SK-N-SH (cell line): ENCODE measurements at regions not wholly inside any gene's neighbourhood (a gene's known extent, or its start where the extent isn't known, plus 50 kb on each side); places are given as distances from the start of the nearest gene placed in this dataset.

Source experiments
- CTCF ChIA-PET: fragments of 300-600, 350-600 bp; formaldehyde crosslinking; extraction: SDS; loops from one replicate; lab custom pipeline; 2021; lab: Yijun Ruan, JAX
- POLR2A ChIA-PET: fragments of 350-600 bp; sonication (Branson Sonifier 250); formaldehyde crosslinking; extraction: SDS; loops from one replicate; lab custom pipeline; 2020; ENCODE audit warnings: antibody characterized with exemption, inconsistent platforms; lab: Yijun Ruan, JAX
- DNase-seq: peaks from one replicate; pipeline ENCODE4 v3.0.0; 2012
- H2AFZ ChIP-seq: fragments of 200-600 bp; sonication (generic); 2 replicates; pipeline ENCODE4 v1.8.1; 2016; ENCODE audit warnings: antibody characterized with exemption, mild to moderate bottlenecking, low read depth
- H3F3A ChIP-seq: fragments of 200-600 bp; sonication (generic); replicated peaks from 2 replicates; pipeline ENCODE3; 2016; ENCODE audit warnings: antibody characterized with exemption, mild to moderate bottlenecking; ENCODE audit not compliant: insufficient read depth
- H3K27ac ChIP-seq, 2 experiments: fragments of 200-500 bp in 1 of 2; fragments of 200-600 bp in 1 of 2; sonication (Bioruptor generic) in 1 of 2; sonication (generic), shearing (Covaris generic) in 1 of 2; 2 replicates each; pipeline versions ENCODE4 v1.5.1 to v1.6.1; 2014 to 2016; ENCODE audit warnings: low read depth in 2 of 2, inconsistent platforms in 1 of 2, low read length in 1 of 2, mild to moderate bottlenecking in 1 of 2, mixed read lengths in 1 of 2
- H3K27me3 ChIP-seq: fragments of 200-600 bp; sonication (generic), shearing (Covaris generic); 2 replicates; pipeline ENCODE4 v1.6.1; 2016; ENCODE audit warnings: mixed run types; ENCODE audit not compliant: insufficient read depth
- H3K36me3 ChIP-seq, 2 experiments: fragments of 200-500 bp in 1 of 2; fragments of 200-600 bp in 1 of 2; sonication (Bioruptor generic) in 1 of 2; sonication (generic) in 1 of 2; replicated peaks in 1 of 2; 2 replicates each; pipeline versions ENCODE3 to v1.5.1; 2014 to 2016; ENCODE audit warnings: low read length in 1 of 2, mild to moderate bottlenecking in 1 of 2; ENCODE audit not compliant: insufficient read depth in 2 of 2, control insufficient read depth in 1 of 2
- H3K4me1 ChIP-seq, 2 experiments: fragments of 200-500 bp in 1 of 2; fragments of 200-600 bp in 1 of 2; sonication (Bioruptor generic) in 1 of 2; sonication (generic), shearing (Covaris generic) in 1 of 2; 2 replicates each; pipeline versions ENCODE4 v1.5.1 to v1.6.1; 2014 to 2016; ENCODE audit warnings: low read depth in 1 of 2, low read length in 1 of 2, mixed run types in 1 of 2; ENCODE audit not compliant: insufficient read depth in 2 of 2, control insufficient read depth in 1 of 2
- H3K4me2 ChIP-seq: fragments of 200-600 bp; sonication (generic), shearing (Covaris generic); 2 replicates; pipeline ENCODE4 v1.6.1; 2017; ENCODE audit warnings: mixed run types
- H3K4me3 ChIP-seq, 2 experiments: fragments of 200-500 bp in 1 of 2; fragments of 200-600 bp in 1 of 2; sonication (Bioruptor generic) in 1 of 2; sonication (generic), shearing (Covaris generic) in 1 of 2; 2 replicates each; pipeline versions ENCODE4 v1.5.1 to v1.8.1; 2014 to 2016; ENCODE audit warnings: low read depth in 2 of 2, inconsistent platforms in 1 of 2, low read length in 1 of 2, mild to moderate bottlenecking in 1 of 2, mixed read lengths in 1 of 2, moderate library complexity in 1 of 2
- H3K79me2 ChIP-seq: fragments of 200-600 bp; sonication (generic); 2 replicates; pipeline ENCODE4 v1.8.1; 2017; ENCODE audit warnings: mild to moderate bottlenecking; ENCODE audit not compliant: insufficient read depth
- H3K9ac ChIP-seq: fragments of 200-600 bp; sonication (generic); 2 replicates; pipeline ENCODE4 v1.6.1; 2017; ENCODE audit warnings: mixed run types
- H3K9me2 ChIP-seq: fragments of 200-600 bp; sonication (generic); 2 replicates; pipeline ENCODE4 v1.6.1; 2017; ENCODE audit warnings: mixed run types
- H3K9me3 ChIP-seq: fragments of 200-600 bp; sonication (generic); 2 replicates; pipeline ENCODE4 v1.6.1; 2017; ENCODE audit warnings: mixed run types, mild to moderate bottlenecking, moderate library complexity
- H4K20me1 ChIP-seq: fragments of 200-600 bp; sonication (generic); 2 replicates; pipeline ENCODE4 v1.6.1; 2017; ENCODE audit warnings: mild to moderate bottlenecking, mixed run types; ENCODE audit not compliant: insufficient read depth
- CHD2 ChIP-seq: fragments of 150-350 bp; IDR thresholded peaks from 2 replicates; pipeline ENCODE4 v1.6.1; 2018; ENCODE audit warnings: low read length; ENCODE audit not compliant: partially characterized antibody
- ELF1 ChIP-seq: IDR thresholded peaks from 2 replicates; pipeline ENCODE4 v1.4.0; 2012
- EP300 ChIP-seq, 2 experiments: IDR thresholded peaks; 2 replicates each; pipeline versions ENCODE4 v1.4.0 to v1.6.1; 2012; ENCODE audit warnings: borderline replicate concordance in 1 of 2, low read depth in 1 of 2, low read length in 1 of 2
- FOSL2 ChIP-seq: IDR thresholded peaks from 2 replicates; pipeline ENCODE4 v1.4.0; 2012; ENCODE audit warnings: low read depth, mild to moderate bottlenecking, moderate library complexity, borderline replicate concordance
- GABPA ChIP-seq: IDR thresholded peaks from 2 replicates; pipeline ENCODE4 v1.4.0; 2012; ENCODE audit warnings: low read depth, mild to moderate bottlenecking
- GATA2 ChIP-seq: sonication (generic); formaldehyde crosslinking; IDR thresholded peaks from 2 replicates; pipeline ENCODE4 v1.5.0; 2020; ENCODE audit warnings: mild to moderate bottlenecking, missing genetic modification reagents
- JUND ChIP-seq: IDR thresholded peaks from 2 replicates; pipeline ENCODE4 v1.4.0; 2012
- MEF2A ChIP-seq: IDR thresholded peaks from 2 replicates; pipeline ENCODE4 v1.4.0; 2012; ENCODE audit warnings: low read depth, borderline replicate concordance
- NFIC ChIP-seq: IDR thresholded peaks from 2 replicates; pipeline ENCODE4 v1.4.0; 2012; ENCODE audit warnings: borderline replicate concordance
- NRF1 ChIP-seq: IDR thresholded peaks from 2 replicates; pipeline ENCODE4 v1.6.1; 2012; ENCODE audit warnings: low read depth, mild to moderate bottlenecking, low read length
- POLR2AphosphoS5 ChIP-seq: IDR thresholded peaks from 2 replicates; pipeline ENCODE4 v1.6.1; 2012; ENCODE audit warnings: low read depth, low read length
- RAD21 ChIP-seq: IDR thresholded peaks from 2 replicates; pipeline ENCODE4 v1.6.1; 2012; ENCODE audit warnings: mild to moderate bottlenecking, low read length
- RCOR1 ChIP-seq: fragments of 150-350 bp; IDR thresholded peaks from 2 replicates; pipeline ENCODE4 v1.6.1; 2017; ENCODE audit warnings: antibody characterized with exemption, low read length
- RFX5 ChIP-seq: IDR thresholded peaks from 2 replicates; pipeline ENCODE4 v1.6.1; 2012; ENCODE audit warnings: mild to moderate bottlenecking, improper control_type of control experiment, low read length
- RXRA ChIP-seq: IDR thresholded peaks from 2 replicates; pipeline ENCODE4 v1.4.0; 2012; ENCODE audit warnings: low read depth, mild to moderate bottlenecking, borderline replicate concordance
- SMC3 ChIP-seq: IDR thresholded peaks from 2 replicates; pipeline ENCODE4 v1.6.1; 2012; ENCODE audit warnings: low read depth, low read length, improper control_type of control experiment
- TAF1 ChIP-seq: IDR thresholded peaks from 2 replicates; pipeline ENCODE4 v1.6.1; 2012; ENCODE audit warnings: low read depth, mild to moderate bottlenecking, low read length, moderate library complexity, borderline replicate concordance
- TCF12 ChIP-seq: IDR thresholded peaks from 2 replicates; pipeline ENCODE4 v1.4.0; 2012
- TEAD4 ChIP-seq: IDR thresholded peaks from 2 replicates; pipeline ENCODE4 v1.4.0; 2012; ENCODE audit warnings: mild to moderate bottlenecking, borderline replicate concordance; ENCODE audit not compliant: insufficient read depth
- YY1 ChIP-seq: IDR thresholded peaks from 2 replicates; pipeline ENCODE4 v1.4.0; 2012; ENCODE audit warnings: low read depth, mild to moderate bottlenecking
- WGBS: methylation state at CpG from one replicate; pipeline ENCODE4 v1.1.6; 2017; ENCODE audit warnings: low lambda C conversion rate; 5-methylcytosine and 5-hydroxymethylcytosine counted together
- TF ChIP-seq, protein P1 (sequence below): fragments of 150-350 bp; IDR thresholded peaks from 2 replicates; pipeline ENCODE4 v1.6.1; 2017; ENCODE audit warnings: antibody characterized with exemption, low read length, low read depth, borderline replicate concordance
- TF ChIP-seq, protein P2 (sequence below): IDR thresholded peaks from 2 replicates; pipeline ENCODE4; 2012
- TF ChIP-seq, protein P3 (sequence below): IDR thresholded peaks from 2 replicates; pipeline ENCODE4 v1.4.0; 2012; ENCODE audit warnings: low read depth, borderline replicate concordance
- TF ChIP-seq, protein P4 (sequence below): fragments of 150-350 bp; IDR thresholded peaks from 2 replicates; pipeline ENCODE4 v1.6.1; 2016; ENCODE audit warnings: mild to moderate bottlenecking, low read depth, low read length
- TF ChIP-seq, protein P5 (sequence below): IDR thresholded peaks from 2 replicates; pipeline ENCODE4 v1.4.0; 2012; ENCODE audit warnings: low read depth, borderline replicate concordance

DNA sequence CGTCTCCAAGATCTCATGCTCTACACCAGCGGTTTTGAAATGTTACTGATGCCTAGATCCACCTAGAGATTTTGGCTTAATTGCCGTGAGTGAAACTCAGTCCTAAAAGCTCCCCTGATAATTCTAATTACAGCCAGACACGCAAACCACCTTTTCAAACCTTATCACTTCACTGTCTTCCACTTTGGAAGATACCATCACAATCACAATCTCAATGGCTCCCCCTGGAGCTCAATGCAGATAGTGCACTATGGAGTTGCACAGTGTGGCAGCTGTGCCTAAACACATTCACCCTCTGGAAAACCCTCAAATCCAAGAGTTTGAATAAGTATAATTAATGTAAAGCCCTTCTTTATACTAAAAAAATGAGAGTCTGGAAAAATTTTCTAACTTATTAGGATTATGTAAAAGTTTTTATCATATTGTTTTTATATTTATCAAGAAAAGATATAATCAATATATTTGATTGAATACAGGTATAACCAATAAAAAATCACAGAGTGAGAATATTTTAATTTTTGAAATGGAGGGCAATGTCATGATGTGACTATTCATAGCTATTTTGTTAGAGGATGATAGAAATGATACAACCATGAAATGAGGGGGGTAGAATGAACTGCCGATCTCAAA lies 102.9 kb upstream of the SLC8A1 start (continued):
- TF ChIP-seq, protein P1, sequence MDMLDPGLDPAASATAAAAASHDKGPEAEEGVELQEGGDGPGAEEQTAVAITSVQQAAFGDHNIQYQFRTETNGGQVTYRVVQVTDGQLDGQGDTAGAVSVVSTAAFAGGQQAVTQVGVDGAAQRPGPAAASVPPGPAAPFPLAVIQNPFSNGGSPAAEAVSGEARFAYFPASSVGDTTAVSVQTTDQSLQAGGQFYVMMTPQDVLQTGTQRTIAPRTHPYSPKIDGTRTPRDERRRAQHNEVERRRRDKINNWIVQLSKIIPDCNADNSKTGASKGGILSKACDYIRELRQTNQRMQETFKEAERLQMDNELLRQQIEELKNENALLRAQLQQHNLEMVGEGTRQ: no peak
- TF ChIP-seq TCF12 (no peak), RAD21 (peak; percentile 82), NRF1 (no peak), TAF1 (no peak), NFIC (no peak), JUND (no peak), CHD2 (no peak), SMC3 (peak; percentile 81), YY1 (no peak), GATA2 (CRISPR knock-in tag) (peak; percentile 49; the same call in 1 of the 2 replicates), POLR2AphosphoS5 (no peak), GABPA (no peak), MEF2A (no peak)
- TF ChIP-seq, protein P2, sequence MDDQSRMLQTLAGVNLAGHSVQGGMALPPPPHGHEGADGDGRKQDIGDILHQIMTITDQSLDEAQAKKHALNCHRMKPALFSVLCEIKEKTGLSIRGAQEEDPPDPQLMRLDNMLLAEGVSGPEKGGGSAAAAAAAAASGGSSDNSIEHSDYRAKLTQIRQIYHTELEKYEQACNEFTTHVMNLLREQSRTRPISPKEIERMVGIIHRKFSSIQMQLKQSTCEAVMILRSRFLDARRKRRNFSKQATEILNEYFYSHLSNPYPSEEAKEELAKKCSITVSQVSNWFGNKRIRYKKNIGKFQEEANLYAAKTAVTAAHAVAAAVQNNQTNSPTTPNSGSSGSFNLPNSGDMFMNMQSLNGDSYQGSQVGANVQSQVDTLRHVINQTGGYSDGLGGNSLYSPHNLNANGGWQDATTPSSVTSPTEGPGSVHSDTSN: no peak
- TF ChIP-seq, protein P3, sequence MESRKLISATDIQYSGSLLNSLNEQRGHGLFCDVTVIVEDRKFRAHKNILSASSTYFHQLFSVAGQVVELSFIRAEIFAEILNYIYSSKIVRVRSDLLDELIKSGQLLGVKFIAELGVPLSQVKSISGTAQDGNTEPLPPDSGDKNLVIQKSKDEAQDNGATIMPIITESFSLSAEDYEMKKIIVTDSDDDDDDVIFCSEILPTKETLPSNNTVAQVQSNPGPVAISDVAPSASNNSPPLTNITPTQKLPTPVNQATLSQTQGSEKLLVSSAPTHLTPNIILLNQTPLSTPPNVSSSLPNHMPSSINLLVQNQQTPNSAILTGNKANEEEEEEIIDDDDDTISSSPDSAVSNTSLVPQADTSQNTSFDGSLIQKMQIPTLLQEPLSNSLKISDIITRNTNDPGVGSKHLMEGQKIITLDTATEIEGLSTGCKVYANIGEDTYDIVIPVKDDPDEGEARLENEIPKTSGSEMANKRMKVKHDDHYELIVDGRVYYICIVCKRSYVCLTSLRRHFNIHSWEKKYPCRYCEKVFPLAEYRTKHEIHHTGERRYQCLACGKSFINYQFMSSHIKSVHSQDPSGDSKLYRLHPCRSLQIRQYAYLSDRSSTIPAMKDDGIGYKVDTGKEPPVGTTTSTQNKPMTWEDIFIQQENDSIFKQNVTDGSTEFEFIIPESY: no peak

DNA sequence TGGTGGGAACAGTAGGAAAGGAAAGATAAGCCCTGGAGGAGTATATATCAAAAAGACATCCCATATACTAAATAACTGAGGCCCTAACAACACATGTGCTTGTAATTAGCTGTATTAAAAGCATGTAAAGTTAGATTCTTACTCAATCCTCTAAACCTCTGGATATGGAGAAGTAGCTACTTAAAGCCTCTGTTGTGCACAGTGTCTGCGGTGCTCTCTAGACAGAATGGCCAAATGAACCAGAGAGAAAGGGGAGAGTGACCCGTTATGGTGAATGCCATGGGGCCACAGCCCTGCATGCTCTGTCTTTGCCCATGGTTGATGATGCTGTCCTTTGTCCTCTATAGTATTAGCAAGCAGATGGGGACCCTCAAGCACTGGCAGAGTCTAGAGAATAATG lies 104.4 kb upstream of the SLC8A1 start:
- Histone ChIP-seq H3K9me3 (no peaks in the 10 kb centered on the region), H3K79me2 (no peaks in the 10 kb centered on the region), H3K27ac (no peak overlapping the region), H3K4me3 (no peak overlapping the region), H3K27me3 (no peaks in the 10 kb centered on the region), H3K9me2 (no peaks in the 10 kb centered on the region), H3K9ac (no peak overlapping the region), H3F3A (no peaks in the 10 kb centered on the region), H3K4me2 (no peak overlapping the region), H3K4me1 (peaks cover 0 to 4% of the 10 kb centered on the region in 2 experiments; a peak in 2 of 4 replicates), H4K20me1 (no peaks in the 10 kb centered on the region), H2AFZ (no peak overlapping the region), H3K36me3 (no peaks in the 10 kb centered on the region)
- ChIA-PET POLR2A (no interaction called here), CTCF (interaction anchor here (0.7 to 3.2 kb wide), 14 partner anchors 9 to 1143 kb away, joined by 3 to 21 read pairs (median 6); partner anchors contain the start of gene SLC8A1)
- WGBS: 31% methylated on average over 2 of the region's 2 CpGs
- DNase-seq: no peak
- TF ChIP-seq NFIC: no peak
- TF ChIP-seq, protein P4, sequence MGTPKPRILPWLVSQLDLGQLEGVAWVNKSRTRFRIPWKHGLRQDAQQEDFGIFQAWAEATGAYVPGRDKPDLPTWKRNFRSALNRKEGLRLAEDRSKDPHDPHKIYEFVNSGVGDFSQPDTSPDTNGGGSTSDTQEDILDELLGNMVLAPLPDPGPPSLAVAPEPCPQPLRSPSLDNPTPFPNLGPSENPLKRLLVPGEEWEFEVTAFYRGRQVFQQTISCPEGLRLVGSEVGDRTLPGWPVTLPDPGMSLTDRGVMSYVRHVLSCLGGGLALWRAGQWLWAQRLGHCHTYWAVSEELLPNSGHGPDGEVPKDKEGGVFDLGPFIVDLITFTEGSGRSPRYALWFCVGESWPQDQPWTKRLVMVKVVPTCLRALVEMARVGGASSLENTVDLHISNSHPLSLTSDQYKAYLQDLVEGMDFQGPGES: no peak
- TF ChIP-seq, protein P2: no peak
- no peak for TF ChIP-seq TEAD4
- TF ChIP-seq RXRA: no peak
- no peak for TF ChIP-seq FOSL2
- no peak for TF ChIP-seq JUND
- TF ChIP-seq MEF2A: no peak
- no peak for TF ChIP-seq YY1
- no peak for TF ChIP-seq SMC3
- TF ChIP-seq POLR2AphosphoS5: no peak
- TF ChIP-seq ELF1: no peak
- no peak for TF ChIP-seq TCF12
- TF ChIP-seq EP300 (IDR thresholded peaks at IDR 0.05; ENCODE audit: borderline replicate concordance in 1 of 2, low read depth in 1 of 2, low read length in 1 of 2): no peak
- TF ChIP-seq CHD2: no peak
- no peak for TF ChIP-seq RCOR1
- TF ChIP-seq RFX5: no peak
- TF ChIP-seq GABPA: no peak
- TF ChIP-seq, protein P5, sequence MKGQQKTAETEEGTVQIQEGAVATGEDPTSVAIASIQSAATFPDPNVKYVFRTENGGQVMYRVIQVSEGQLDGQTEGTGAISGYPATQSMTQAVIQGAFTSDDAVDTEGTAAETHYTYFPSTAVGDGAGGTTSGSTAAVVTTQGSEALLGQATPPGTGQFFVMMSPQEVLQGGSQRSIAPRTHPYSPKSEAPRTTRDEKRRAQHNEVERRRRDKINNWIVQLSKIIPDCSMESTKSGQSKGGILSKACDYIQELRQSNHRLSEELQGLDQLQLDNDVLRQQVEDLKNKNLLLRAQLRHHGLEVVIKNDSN: no peak
